ENCODE measurements at regions not wholly inside any gene's neighbourhood (a gene's known extent, or its start where the extent isn't known, plus 50 kb on each side); places are given as distances from the start of the nearest gene placed in this dataset.

GRCh38 chr4:156505341-156505955, 466.2 kb downstream of the PDGFC start:
- no peak for ATAC-seq (ENCODE audit: low read depth)
- POLR2A ChIA-PET: no interaction called here

DNA sequence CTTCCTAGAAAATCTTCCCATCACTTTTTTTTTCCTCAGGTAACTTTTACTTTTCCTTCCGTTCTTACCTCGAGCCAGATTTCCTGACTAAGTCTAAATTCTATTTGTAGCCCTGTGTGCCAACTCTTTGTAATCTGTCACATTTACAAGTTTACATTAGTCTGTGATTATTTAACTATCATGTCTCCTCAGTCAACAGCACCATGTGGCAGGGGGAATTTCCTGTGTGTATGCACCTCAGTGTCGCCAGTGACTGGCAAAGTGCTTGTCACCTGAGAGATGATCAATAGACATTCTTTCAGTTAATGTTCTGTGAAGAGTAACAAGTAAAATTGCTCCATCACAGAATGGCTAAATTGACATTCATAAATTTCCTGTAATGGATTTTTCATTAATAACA, 468.5 kb downstream of the PDGFC start:
- H3K4me3 ChIP-seq (ENCODE audit: control extremely low read depth in 1 of 5, extremely low read depth in 1 of 5, insufficient read depth in 1 of 5, low read depth in 2 of 5, low read length in 4 of 5): no peak overlapping the region
- no peaks in the 10 kb centered on the region for H3K79me2 ChIP-seq (ENCODE audit: control insufficient read depth, insufficient read depth, low read length)
- intact Hi-C loops (cut with micrococcal nuclease): no loop called here
- no peaks in the 10 kb centered on the region for H4K20me1 ChIP-seq (ENCODE audit: control insufficient read depth, insufficient read depth, low read length, poor library complexity, severe bottlenecking)
- ChIA-PET CTCF (no interaction called here), POLR2A (no interaction called here)
- no peak overlapping the region for H3K9ac ChIP-seq (ENCODE audit: low read length)
- H3K27ac ChIP-seq (ENCODE audit: low read length in 2 of 2): no peak overlapping the region
- no peaks in the 10 kb centered on the region for H3K36me3 ChIP-seq (replicated peaks in 1 of 2; ENCODE audit: control extremely low read depth in 1 of 2, control insufficient read depth in 1 of 2, extremely low read depth in 1 of 2, insufficient read depth in 2 of 2, low read length in 1 of 2)
- H3K4me1 ChIP-seq (ENCODE audit: control insufficient read depth in 2 of 2, insufficient read depth in 2 of 2, low read length in 2 of 2): no peaks in the 10 kb centered on the region
- Mint-ChIP-seq H3K27ac (no peak overlapping the region), H3K9me3 (ENCODE audit: insufficient read depth) (no peaks in the 10 kb centered on the region), H3K4me3 (no peak overlapping the region), H3K27me3 (no peaks in the 10 kb centered on the region), H3K4me1 (no peaks in the 10 kb centered on the region)
- H3K27me3 ChIP-seq (replicated peaks in 1 of 4; ENCODE audit: control extremely low read depth in 1 of 4, control insufficient read depth in 3 of 4, insufficient read depth in 4 of 4, low read length in 3 of 4): no peaks in the 10 kb centered on the region
- no peak for TF ChIP-seq CTCF (IDR thresholded peaks at IDR 0.05)
- no peak for TF ChIP-seq EZH2 (IDR thresholded peaks at IDR 0.05; ENCODE audit: borderline replicate concordance, insufficient read depth, low read depth, low read length, poor library complexity, severe bottlenecking)
- H3K4me2 ChIP-seq (replicated peaks; ENCODE audit: low read depth, low read length, poor library complexity, severe bottlenecking): no peak overlapping the region
- peaks cover 0 to 9% (median 0%) of the 10 kb centered on the region in 3 donors for H3K9me3 ChIP-seq (ENCODE audit: control extremely low read depth in 1 of 3, control insufficient read depth in 2 of 3, insufficient read depth in 1 of 3, low read length in 2 of 3)
- no peak overlapping the region for H2AFZ ChIP-seq (ENCODE audit: insufficient read depth, low read depth, low read length, poor library complexity, severe bottlenecking)
- DNase-seq (no peak), ATAC-seq (ENCODE audit: low read depth) (no peak)
- 100% methylated on average over 2 of the region's 3 CpGs for WGBS (ENCODE audit: insufficient coverage)

More at GRCh38 chr4:156505341-156505955, 466.2 kb downstream of the PDGFC start:
- no peak overlapping the region for H3K4me3 Mint-ChIP-seq
- no peak overlapping the region for H3K27ac Mint-ChIP-seq
- H3K27ac ChIP-seq (ENCODE audit: low read length in 2 of 2): no peak overlapping the region
- no peak overlapping the region for H2AFZ ChIP-seq (ENCODE audit: insufficient read depth, low read depth, low read length, poor library complexity, severe bottlenecking)
- no peaks in the 10 kb centered on the region for H4K20me1 ChIP-seq (ENCODE audit: control insufficient read depth, insufficient read depth, low read length, poor library complexity, severe bottlenecking)
- WGBS (ENCODE audit: insufficient coverage): 86% methylated on average over 11 of the region's 12 CpGs
- H3K79me2 ChIP-seq (ENCODE audit: control insufficient read depth, insufficient read depth, low read length): no peaks in the 10 kb centered on the region
- TF ChIP-seq CTCF (IDR thresholded peaks at IDR 0.05) (no peak), EZH2 (IDR thresholded peaks at IDR 0.05; ENCODE audit: borderline replicate concordance, insufficient read depth, low read depth, low read length, poor library complexity, severe bottlenecking) (no peak)
- H3K4me3 ChIP-seq (ENCODE audit: control extremely low read depth in 1 of 5, extremely low read depth in 1 of 5, insufficient read depth in 1 of 5, low read depth in 2 of 5, low read length in 4 of 5): no peak overlapping the region
- H3K9me3 Mint-ChIP-seq (ENCODE audit: insufficient read depth): peaks cover 3% of the 10 kb centered on the region
- H3K27me3 ChIP-seq (replicated peaks in 1 of 4; ENCODE audit: control extremely low read depth in 1 of 4, control insufficient read depth in 3 of 4, insufficient read depth in 4 of 4, low read length in 3 of 4): no peaks in the 10 kb centered on the region
- no peaks in the 10 kb centered on the region for H3K36me3 ChIP-seq (replicated peaks in 1 of 2; ENCODE audit: control extremely low read depth in 1 of 2, control insufficient read depth in 1 of 2, extremely low read depth in 1 of 2, insufficient read depth in 2 of 2, low read length in 1 of 2)
- H3K9ac ChIP-seq (ENCODE audit: low read length): no peak overlapping the region
- CTCF ChIA-PET: no interaction called here
- H3K27me3 Mint-ChIP-seq: no peaks in the 10 kb centered on the region
- H3K4me2 ChIP-seq (replicated peaks; ENCODE audit: low read depth, low read length, poor library complexity, severe bottlenecking): no peak overlapping the region
- H3K4me1 ChIP-seq (ENCODE audit: control insufficient read depth in 2 of 2, insufficient read depth in 2 of 2, low read length in 2 of 2): no peaks in the 10 kb centered on the region
- intact Hi-C loops (cut with micrococcal nuclease): no loop called here
- H3K9me3 ChIP-seq (ENCODE audit: control extremely low read depth in 1 of 3, control insufficient read depth in 2 of 3, insufficient read depth in 1 of 3, low read length in 2 of 3): peaks cover 0 to 9% (median 0%) of the 10 kb centered on the region in 3 donors
- no peak for DNase-seq
- no peaks in the 10 kb centered on the region for H3K4me1 Mint-ChIP-seq

Measured in B cell (primary cell).